Neural cell (in vitro differentiated cells): ENCODE measurements at regions not wholly inside any gene's neighbourhood (a gene's known extent, or its start where the extent isn't known, plus 50 kb on each side); places are given as distances from the start of the nearest gene placed in this dataset.

ENCODE experiments used
- EZH2 ChIP-seq: fragments of 200-600, 300-800 bp; shearing (Covaris generic), sonication (generic); IDR thresholded peaks from 2 replicates; pipeline ENCODE4 v1.6.1; 2014; ENCODE audit warnings: antibody characterized with exemption, low read length, borderline replicate concordance, mild to moderate bottlenecking; ENCODE audit not compliant: insufficient read depth, poor library complexity, severe bottlenecking
- TF ChIP-seq, protein P1 (sequence below): fragments of 450-650 bp; IDR thresholded peaks from 2 replicates; pipeline ENCODE4 v1.5.1; 2014; ENCODE audit warnings: antibody characterized with exemption, mild to moderate bottlenecking, moderate library complexity; ENCODE audit not compliant: poor library complexity, severe bottlenecking

- TF ChIP-seq, protein P1, sequence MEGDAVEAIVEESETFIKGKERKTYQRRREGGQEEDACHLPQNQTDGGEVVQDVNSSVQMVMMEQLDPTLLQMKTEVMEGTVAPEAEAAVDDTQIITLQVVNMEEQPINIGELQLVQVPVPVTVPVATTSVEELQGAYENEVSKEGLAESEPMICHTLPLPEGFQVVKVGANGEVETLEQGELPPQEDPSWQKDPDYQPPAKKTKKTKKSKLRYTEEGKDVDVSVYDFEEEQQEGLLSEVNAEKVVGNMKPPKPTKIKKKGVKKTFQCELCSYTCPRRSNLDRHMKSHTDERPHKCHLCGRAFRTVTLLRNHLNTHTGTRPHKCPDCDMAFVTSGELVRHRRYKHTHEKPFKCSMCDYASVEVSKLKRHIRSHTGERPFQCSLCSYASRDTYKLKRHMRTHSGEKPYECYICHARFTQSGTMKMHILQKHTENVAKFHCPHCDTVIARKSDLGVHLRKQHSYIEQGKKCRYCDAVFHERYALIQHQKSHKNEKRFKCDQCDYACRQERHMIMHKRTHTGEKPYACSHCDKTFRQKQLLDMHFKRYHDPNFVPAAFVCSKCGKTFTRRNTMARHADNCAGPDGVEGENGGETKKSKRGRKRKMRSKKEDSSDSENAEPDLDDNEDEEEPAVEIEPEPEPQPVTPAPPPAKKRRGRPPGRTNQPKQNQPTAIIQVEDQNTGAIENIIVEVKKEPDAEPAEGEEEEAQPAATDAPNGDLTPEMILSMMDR: no peak
- no peak for TF ChIP-seq EZH2
These were observed 451.4 kb downstream of the TNS1 start for GRCh38 chr2:217551252-217551899.
